GM18867 (cell line): ENCODE measurements at regions not wholly inside any gene's neighbourhood (a gene's known extent, or its start where the extent isn't known, plus 50 kb on each side); places are given as distances from the start of the nearest gene placed in this dataset.
"Not testable (repeated sequence)": the region's sequence is repeated elsewhere in the genome, so short reads cannot be mapped to it uniquely, and the experiment has no call there.

Experiments
- ATAC-seq: cut with Tn5 transposase; IDR thresholded peaks from one replicate; pipeline ENCODE4 v1.9.1; 2021; ENCODE audit warnings: mild to moderate bottlenecking, moderate library complexity; ENCODE audit not compliant: unreplicated experiment

- not testable (repeated sequence) for ATAC-seq
These were observed 843.8 kb upstream of the ANO3 start for GRCh38 chr11:25488176-25488575.

DNA sequence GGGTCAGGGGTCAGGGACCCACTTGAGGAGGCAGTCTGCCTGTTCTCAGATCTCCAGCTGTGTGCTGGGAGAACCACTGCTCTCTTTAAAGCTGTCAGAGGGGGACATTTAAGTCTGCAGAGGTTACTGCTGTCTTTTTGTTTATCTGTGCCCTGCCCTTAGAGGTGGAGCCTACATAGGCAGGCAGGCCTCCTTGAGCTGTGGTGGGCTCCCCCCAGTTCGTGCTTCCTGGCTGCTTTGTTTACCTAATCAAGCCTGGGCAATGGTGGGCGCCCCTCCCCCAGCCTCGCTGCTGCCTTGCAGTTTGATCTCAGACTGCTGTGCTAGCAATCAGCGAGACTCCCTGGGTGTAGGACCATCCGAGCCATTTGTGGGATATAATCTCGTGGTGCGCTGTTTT, 830.5 kb upstream of the ANO3 start:
- not testable (repeated sequence) for ATAC-seq

- no peak for ATAC-seq
These were observed 816.4 kb upstream of the ANO3 start for GRCh38 chr11:25515576-25515975.

- ATAC-seq: no peak
These were observed 811.5 kb upstream of the ANO3 start for GRCh38 chr11:25520459-25520858.

GRCh38 chr11:25527841-25528240, 804.1 kb upstream of the ANO3 start:
- ATAC-seq: no peak

- no peak for ATAC-seq
These were observed 802.4 kb upstream of the ANO3 start for GRCh38 chr11:25529572-25529971.

- no peak for ATAC-seq
These were observed 796.3 kb upstream of the ANO3 start for GRCh38 chr11:25535467-25536272.

GRCh38 chr11:25536289-25536688, 795.6 kb upstream of the ANO3 start:
- no peak for ATAC-seq

DNA sequence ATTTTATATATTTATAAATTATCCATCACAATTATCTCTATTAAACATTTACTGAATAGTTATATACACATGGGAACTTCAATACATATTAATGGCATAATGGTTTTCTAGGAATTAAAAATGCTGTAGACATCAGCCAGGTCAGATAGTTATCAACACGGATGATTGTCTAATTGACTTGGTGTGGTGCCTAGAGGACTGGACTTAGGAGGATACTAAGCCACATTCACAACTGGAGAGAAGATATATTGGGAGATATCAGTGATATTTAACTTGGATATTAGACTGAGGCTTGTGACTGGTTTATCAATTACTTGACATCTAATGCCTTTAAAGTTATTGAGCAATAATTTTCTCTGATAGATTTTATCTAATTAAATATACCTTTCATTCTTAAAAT, 794.5 kb upstream of the ANO3 start:
- no peak for ATAC-seq

GRCh38 chr11:25547292-25547691, 784.6 kb upstream of the ANO3 start:
- ATAC-seq: no peak

DNA sequence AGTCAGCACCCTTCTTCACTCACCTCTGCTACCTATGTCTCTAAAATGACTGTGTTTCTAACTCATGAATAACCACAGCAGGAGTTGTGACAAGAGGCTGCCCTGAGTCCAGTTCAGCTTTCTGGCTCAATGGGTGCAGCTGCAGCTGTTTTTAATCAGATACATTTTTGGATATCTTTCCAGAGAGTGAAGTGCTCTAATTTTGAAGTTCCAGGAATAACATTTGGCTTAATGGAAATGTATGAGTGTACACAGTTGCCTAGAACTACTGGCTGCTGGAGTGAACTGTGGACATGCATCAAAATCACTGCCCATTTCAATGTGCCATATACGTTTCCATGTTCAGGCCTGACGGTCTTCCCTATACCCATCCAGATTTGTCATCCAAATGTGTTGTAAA, 769.5 kb upstream of the ANO3 start:
- no peak for ATAC-seq

GRCh38 chr11:25565846-25566245, 766.1 kb upstream of the ANO3 start:
- ATAC-seq: no peak

GRCh38 chr11:25566298-25567200, 765.4 kb upstream of the ANO3 start:
- ATAC-seq: no peak

GRCh38 chr11:25576320-25576719, 755.6 kb upstream of the ANO3 start:
- no peak for ATAC-seq

GRCh38 chr11:25579554-25579953, 752.4 kb upstream of the ANO3 start:
- not testable (repeated sequence) for ATAC-seq

DNA sequence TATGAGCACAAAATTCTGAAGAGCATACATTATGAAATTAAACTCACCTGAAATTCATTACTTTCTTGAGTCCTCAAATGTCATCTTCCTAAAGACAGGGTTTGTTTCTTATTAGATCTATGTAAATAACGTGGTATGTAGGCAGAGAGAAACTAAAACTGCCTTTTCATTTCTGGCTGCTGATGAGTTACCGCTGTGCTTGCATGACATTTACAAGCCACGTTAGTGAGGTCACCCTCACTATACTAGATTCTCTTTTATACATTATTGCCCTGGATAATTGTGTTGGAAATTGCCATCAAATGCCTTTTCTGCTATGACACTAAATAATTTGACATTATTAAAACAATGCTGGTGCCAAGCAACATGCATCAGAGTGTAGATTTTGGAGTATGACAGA, 748.3 kb upstream of the ANO3 start:
- no peak for ATAC-seq

- ATAC-seq: no peak
These were observed 744.4 kb upstream of the ANO3 start for GRCh38 chr11:25587496-25587895.

GRCh38 chr11:25593221-25593620, 738.7 kb upstream of the ANO3 start:
- ATAC-seq: no peak

DNA sequence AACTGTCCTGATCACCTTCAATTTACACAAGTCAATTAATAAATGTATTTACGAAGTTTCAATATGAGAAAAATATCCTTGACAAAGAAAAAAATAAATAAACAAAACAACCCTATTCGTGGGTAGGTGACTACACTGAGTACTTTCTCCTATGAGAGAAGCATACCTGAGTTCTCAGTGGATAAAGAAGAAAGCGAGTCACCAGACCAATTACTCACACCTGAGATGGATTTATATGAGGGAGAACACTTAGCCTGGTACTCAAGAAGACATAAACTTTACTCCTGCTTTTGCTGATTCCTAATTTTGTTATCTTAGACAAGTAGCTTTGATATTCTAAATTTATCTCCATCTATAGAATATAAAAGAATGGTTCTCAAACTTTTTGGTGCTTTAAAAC, 735.2 kb upstream of the ANO3 start:
- ATAC-seq: no peak

DNA sequence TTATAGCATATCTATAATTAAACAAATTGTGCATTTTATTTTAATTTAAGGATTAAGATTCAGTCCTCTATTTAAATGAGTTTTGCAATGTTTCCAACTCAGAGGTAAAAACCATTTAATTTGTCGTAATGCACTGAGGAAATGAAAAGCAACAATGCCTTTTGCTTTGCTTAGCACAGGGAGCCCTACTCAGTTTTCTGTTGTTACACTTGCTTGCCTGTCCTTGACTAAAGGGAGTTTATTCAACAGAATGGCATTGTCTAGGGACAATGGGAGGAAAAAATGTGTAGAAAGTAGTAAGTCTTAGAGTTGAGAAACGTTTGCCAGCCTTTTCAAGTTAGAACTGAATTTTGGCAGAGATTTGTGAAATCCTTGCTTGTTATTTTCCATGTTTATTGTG, 734.2 kb upstream of the ANO3 start:
- ATAC-seq: no peak

GRCh38 chr11:25602149-25602548, 729.8 kb upstream of the ANO3 start:
- no peak for ATAC-seq

- no peak for ATAC-seq
These were observed 729.0 kb upstream of the ANO3 start for GRCh38 chr11:25602959-25603358.
